Osteoblast (primary cell): ENCODE measurements at regions not wholly inside any gene's neighbourhood (a gene's known extent, or its start where the extent isn't known, plus 50 kb on each side); places are given as distances from the start of the nearest gene placed in this dataset.
A peak's percentile ranks its signal among the peaks of the same experiment; 100 is the strongest.

Source experiments
- DNase-seq: peaks from one replicate; pipeline ENCODE4 v3.0.0; 2011; ENCODE audit warnings: low spot score, mixed read lengths; ENCODE audit not compliant: insufficient read length; ENCODE audit errors: missing footprints
- H2AFZ ChIP-seq: 2 replicates; pipeline ENCODE4 v1.6.0; 2011; ENCODE audit warnings: mild to moderate bottlenecking, low read length
- H3K27ac ChIP-seq: 2 replicates; pipeline ENCODE4 v1.5.1; 2011; ENCODE audit warnings: mild to moderate bottlenecking, low read depth, low read length, moderate library complexity
- H3K27me3 ChIP-seq: 2 replicates; pipeline ENCODE4 v1.6.0; 2012; ENCODE audit warnings: mild to moderate bottlenecking, control low read depth, inconsistent platforms, low read length, moderate library complexity; ENCODE audit not compliant: insufficient read depth
- H3K36me3 ChIP-seq: 2 replicates; pipeline ENCODE4 v1.5.1; 2011; ENCODE audit warnings: mild to moderate bottlenecking, low read length, control low read depth, moderate library complexity; ENCODE audit not compliant: insufficient read depth
- H3K4me1 ChIP-seq: 2 replicates; pipeline ENCODE4 v1.5.1; 2011; ENCODE audit warnings: mild to moderate bottlenecking, low read length, control low read depth, moderate library complexity; ENCODE audit not compliant: insufficient read depth
- H3K4me2 ChIP-seq: 2 replicates; pipeline ENCODE4 v1.6.0; 2011; ENCODE audit warnings: mild to moderate bottlenecking, low read length; ENCODE audit not compliant: insufficient read depth
- H3K4me3 ChIP-seq: fragments of 200-600 bp; sonication (generic); 3 replicates; pipeline ENCODE4 v1.5.1; 2012; ENCODE audit warnings: mild to moderate bottlenecking, low read length, inconsistent platforms; ENCODE audit not compliant: insufficient read depth
- H3K79me2 ChIP-seq: 2 replicates; pipeline ENCODE4 v1.6.0; 2012; ENCODE audit warnings: mild to moderate bottlenecking, low read length, control low read depth, inconsistent platforms; ENCODE audit not compliant: insufficient read depth
- H3K9me3 ChIP-seq: 2 replicates; pipeline ENCODE4 v1.5.1; 2011; ENCODE audit warnings: low read depth, low read length, control low read depth
- H4K20me1 ChIP-seq: 2 replicates; pipeline ENCODE4 v1.6.0; 2012; ENCODE audit warnings: mild to moderate bottlenecking, low read length, control low read depth; ENCODE audit not compliant: insufficient read depth
- TF ChIP-seq, protein P1 (sequence below): IDR thresholded peaks from 2 replicates; pipeline ENCODE4 v1.5.1; 2011; ENCODE audit warnings: mild to moderate bottlenecking, low read depth, low read length, moderate library complexity; ENCODE audit errors: extremely low read depth

DNA sequence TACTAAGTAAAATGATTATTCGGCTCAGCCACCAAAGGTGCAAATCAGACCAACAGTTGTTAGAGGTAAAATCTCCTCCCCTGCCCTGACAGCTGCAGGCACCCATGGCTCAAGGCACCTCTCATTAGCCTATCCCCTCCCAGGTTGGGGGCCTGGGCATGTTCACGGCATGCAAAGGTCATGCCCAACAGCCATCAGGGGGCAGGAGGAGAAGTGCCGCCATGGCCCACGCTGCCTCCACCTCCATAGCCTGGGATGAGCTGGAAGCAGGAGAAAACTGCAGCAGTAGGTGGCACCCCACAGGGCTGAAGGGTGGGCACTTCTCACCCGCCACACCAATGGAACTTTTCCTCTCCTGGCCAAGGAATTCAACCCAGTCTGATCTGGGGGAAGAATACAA, 146.4 kb upstream of the COX10 start:
- Histone ChIP-seq H3K79me2 (no peaks in the 10 kb centered on the region), H3K4me2 (no peak overlapping the region), H3K27me3 (no peaks in the 10 kb centered on the region), H3K9me3 (no peaks in the 10 kb centered on the region), H3K4me3 (no peak overlapping the region), H2AFZ (no peak overlapping the region), H3K36me3 (no peaks in the 10 kb centered on the region), H4K20me1 (no peaks in the 10 kb centered on the region), H3K4me1 (no peaks in the 10 kb centered on the region), H3K27ac (no peak overlapping the region)
- TF ChIP-seq, protein P1, sequence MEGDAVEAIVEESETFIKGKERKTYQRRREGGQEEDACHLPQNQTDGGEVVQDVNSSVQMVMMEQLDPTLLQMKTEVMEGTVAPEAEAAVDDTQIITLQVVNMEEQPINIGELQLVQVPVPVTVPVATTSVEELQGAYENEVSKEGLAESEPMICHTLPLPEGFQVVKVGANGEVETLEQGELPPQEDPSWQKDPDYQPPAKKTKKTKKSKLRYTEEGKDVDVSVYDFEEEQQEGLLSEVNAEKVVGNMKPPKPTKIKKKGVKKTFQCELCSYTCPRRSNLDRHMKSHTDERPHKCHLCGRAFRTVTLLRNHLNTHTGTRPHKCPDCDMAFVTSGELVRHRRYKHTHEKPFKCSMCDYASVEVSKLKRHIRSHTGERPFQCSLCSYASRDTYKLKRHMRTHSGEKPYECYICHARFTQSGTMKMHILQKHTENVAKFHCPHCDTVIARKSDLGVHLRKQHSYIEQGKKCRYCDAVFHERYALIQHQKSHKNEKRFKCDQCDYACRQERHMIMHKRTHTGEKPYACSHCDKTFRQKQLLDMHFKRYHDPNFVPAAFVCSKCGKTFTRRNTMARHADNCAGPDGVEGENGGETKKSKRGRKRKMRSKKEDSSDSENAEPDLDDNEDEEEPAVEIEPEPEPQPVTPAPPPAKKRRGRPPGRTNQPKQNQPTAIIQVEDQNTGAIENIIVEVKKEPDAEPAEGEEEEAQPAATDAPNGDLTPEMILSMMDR = no peak
- DNase-seq = no peak

DNA sequence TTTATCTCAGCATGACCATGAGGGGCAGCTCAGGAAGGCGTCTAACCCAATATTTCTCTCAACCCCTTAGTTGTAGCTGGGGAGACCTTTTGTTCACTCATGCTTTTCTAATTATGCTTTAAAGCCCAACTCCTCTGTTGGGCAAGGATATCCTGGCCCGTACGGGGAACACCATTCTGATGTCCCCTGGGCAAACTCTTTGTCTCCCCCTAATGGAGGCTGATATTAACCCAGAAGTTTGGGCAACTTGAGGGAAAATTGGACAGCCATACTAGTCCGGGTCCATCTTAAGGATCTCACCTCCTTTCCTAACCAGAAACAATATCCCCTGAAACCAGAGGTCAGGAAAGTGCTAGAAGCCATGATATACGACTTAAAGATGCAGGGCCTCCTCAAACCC, 143.7 kb upstream of the COX10 start:
- TF ChIP-seq, protein P1 = peak; percentile 19
- Histone ChIP-seq H3K36me3 (no peaks in the 10 kb centered on the region), H4K20me1 (no peaks in the 10 kb centered on the region), H2AFZ (no peak overlapping the region), H3K4me2 (no peak overlapping the region), H3K79me2 (no peaks in the 10 kb centered on the region), H3K27me3 (no peaks in the 10 kb centered on the region), H3K27ac (no peak overlapping the region), H3K4me3 (no peak overlapping the region), H3K9me3 (no peaks in the 10 kb centered on the region), H3K4me1 (no peaks in the 10 kb centered on the region)
- no peak for DNase-seq

DNA sequence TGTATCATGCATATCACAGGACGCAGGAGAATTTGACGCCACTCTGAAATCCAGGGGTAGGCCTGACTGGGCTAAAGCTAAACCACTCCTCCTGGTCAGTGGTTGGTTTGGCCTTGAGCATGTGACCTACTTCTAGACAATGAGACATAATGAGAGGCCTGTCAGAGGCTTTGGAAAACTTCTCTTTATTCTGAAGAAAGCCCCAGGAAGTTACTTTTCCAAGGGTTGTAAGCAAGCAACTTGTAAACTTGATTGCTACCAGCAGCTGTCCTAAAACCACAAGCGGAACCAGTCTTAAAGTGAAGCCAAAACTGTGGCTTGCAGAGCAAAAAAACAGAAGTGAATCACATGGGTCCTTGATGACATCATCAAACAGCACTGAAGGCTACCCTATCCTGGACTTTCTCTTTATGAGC, 138.2 kb upstream of the COX10 start:
- no peak for DNase-seq
- Histone ChIP-seq H3K79me2 (no peaks in the 10 kb centered on the region), H2AFZ (no peak overlapping the region), H3K27me3 (no peaks in the 10 kb centered on the region), H4K20me1 (no peaks in the 10 kb centered on the region), H3K4me3 (no peak overlapping the region), H3K27ac (no peak overlapping the region), H3K4me1 (peaks cover 7% of the 10 kb centered on the region), H3K36me3 (no peaks in the 10 kb centered on the region), H3K9me3 (no peaks in the 10 kb centered on the region), H3K4me2 (no peak overlapping the region)
- TF ChIP-seq, protein P1 = no peak

DNA sequence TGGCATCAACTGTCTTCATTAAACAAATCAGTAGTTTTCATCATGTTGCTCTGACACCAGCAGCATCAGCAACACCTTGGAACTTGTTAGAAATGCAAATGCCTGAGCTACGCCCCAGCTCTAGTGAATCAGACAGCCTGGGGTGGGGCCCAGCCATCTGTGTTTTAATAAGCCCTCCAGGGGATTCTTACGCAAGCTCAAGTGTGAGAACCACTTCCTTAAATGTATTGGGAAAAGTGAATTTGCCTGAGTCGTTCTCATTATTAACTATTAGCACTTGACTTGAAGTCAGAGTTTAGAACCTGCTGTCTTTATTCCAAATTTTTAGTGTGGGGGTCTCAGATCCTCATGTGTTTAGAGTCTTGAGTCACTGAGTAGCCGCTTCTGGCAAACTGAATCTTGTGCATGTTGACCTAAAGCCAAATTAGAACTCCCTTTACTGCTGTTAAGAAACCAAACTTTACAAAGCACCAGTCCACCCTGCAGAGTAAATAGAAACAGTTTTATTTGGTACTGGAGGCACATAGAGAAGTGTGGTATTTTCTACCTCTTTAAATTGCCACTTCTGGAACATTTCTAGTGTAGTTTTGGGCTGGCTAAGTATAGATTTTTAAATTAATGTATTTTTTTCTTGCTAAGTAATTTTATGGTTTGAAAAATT, 137.4 kb upstream of the COX10 start:
- no peak overlapping the region for H2AFZ ChIP-seq
- H3K9me3 ChIP-seq = no peaks in the 10 kb centered on the region
- no peaks in the 10 kb centered on the region for H3K36me3 ChIP-seq
- no peak overlapping the region for H3K27ac ChIP-seq
- H4K20me1 ChIP-seq = no peaks in the 10 kb centered on the region
- no peak overlapping the region for H3K4me3 ChIP-seq
- H3K27me3 ChIP-seq = no peaks in the 10 kb centered on the region
- H3K4me2 ChIP-seq = peak overlapping the region; percentile 18
- peaks cover 7% of the 10 kb centered on the region for H3K4me1 ChIP-seq
- DNase-seq = no peak
- no peaks in the 10 kb centered on the region for H3K79me2 ChIP-seq
- TF ChIP-seq, protein P1 = no peak
